ENCODE measurements at regions not wholly inside any gene's neighbourhood (a gene's known extent, or its start where the extent isn't known, plus 50 kb on each side); places are given as distances from the start of the nearest gene placed in this dataset.

GRCh38 chr13:56653043-56653442, 487.7 kb upstream of the PRR20A start:
- no TSS peak for BruUV-seq (replicated peaks)
- POLR2A ChIA-PET: no interaction called here

GRCh38 chr13:56659041-56659471, 481.7 kb upstream of the PRR20A start:
- H3K36me3 ChIP-seq (ENCODE audit: insufficient read depth, low read length): no peaks in the 10 kb centered on the region
- ChIA-PET CTCF (ENCODE audit: unreplicated experiment) (no interaction called here), POLR2A (interaction anchor here (0.6 kb wide), 1 partner anchor 602 kb away, joined by 3 read pairs; no protein-coding TSS in a partner anchor)
- intact Hi-C loops (cut with micrococcal nuclease; ENCODE audit: unreplicated experiment): no loop called here
- H4K20me1 ChIP-seq (ENCODE audit: insufficient read depth, low read length): no peaks in the 10 kb centered on the region
- H3K79me2 ChIP-seq (ENCODE audit: insufficient read depth, low read depth, low read length): no peaks in the 10 kb centered on the region
- no peak overlapping the region for H2AFZ ChIP-seq (ENCODE audit: low read length)
- BruUV-seq (replicated peaks): no TSS peak
- no peak overlapping the region for H3K4me2 ChIP-seq (ENCODE audit: low read length)
- no peak for TF ChIP-seq EZH2phosphoT487 (IDR thresholded peaks at IDR 0.05; ENCODE audit: borderline replicate concordance, low read depth, low read length)
- TF ChIP-seq CTCF (conservative IDR thresholded peaks at IDR 0.05; ENCODE audit: low read length): no peak
- H3K27ac ChIP-seq (ENCODE audit: low read depth, low read length, poor library complexity, severe bottlenecking): no peak overlapping the region
- H3K4me3 ChIP-seq (ENCODE audit: low read depth, low read length, poor library complexity, severe bottlenecking): no peak overlapping the region
- no peaks in the 10 kb centered on the region for H3K4me1 ChIP-seq (ENCODE audit: insufficient read depth, low read length, poor library complexity, severe bottlenecking)
- no peak for DNase-seq (ENCODE audit: low spot score)
- no peaks in the 10 kb centered on the region for H3K9me2 ChIP-seq (ENCODE audit: insufficient read depth, low read length)
- no peaks in the 10 kb centered on the region for H3K9me3 ChIP-seq (ENCODE audit: low read length)

More at GRCh38 chr13:56653043-56653442, 487.7 kb upstream of the PRR20A start:
- intact Hi-C loops (cut with micrococcal nuclease; ENCODE audit: unreplicated experiment): no loop called here
- H3K4me1 ChIP-seq (ENCODE audit: insufficient read depth, low read length, poor library complexity, severe bottlenecking): no peaks in the 10 kb centered on the region
- DNase-seq (ENCODE audit: low spot score): no peak
- H2AFZ ChIP-seq (ENCODE audit: low read length): no peak overlapping the region
- H3K9me2 ChIP-seq (ENCODE audit: insufficient read depth, low read length): no peaks in the 10 kb centered on the region
- H3K9me3 ChIP-seq (ENCODE audit: low read length): peaks cover 15% of the 10 kb centered on the region; the same call in 1 of the 2 replicates
- no peaks in the 10 kb centered on the region for H3K36me3 ChIP-seq (ENCODE audit: insufficient read depth, low read length)
- H3K4me2 ChIP-seq (ENCODE audit: low read length): no peak overlapping the region
- H3K27ac ChIP-seq (ENCODE audit: low read depth, low read length, poor library complexity, severe bottlenecking): no peak overlapping the region
- CTCF ChIA-PET (ENCODE audit: unreplicated experiment): no interaction called here
- H3K4me3 ChIP-seq (ENCODE audit: low read depth, low read length, poor library complexity, severe bottlenecking): no peak overlapping the region
- TF ChIP-seq EZH2phosphoT487 (IDR thresholded peaks at IDR 0.05; ENCODE audit: borderline replicate concordance, low read depth, low read length): no peak
- TF ChIP-seq CTCF (conservative IDR thresholded peaks at IDR 0.05; ENCODE audit: low read length): no peak
- no peaks in the 10 kb centered on the region for H4K20me1 ChIP-seq (ENCODE audit: insufficient read depth, low read length)
- no peaks in the 10 kb centered on the region for H3K79me2 ChIP-seq (ENCODE audit: insufficient read depth, low read depth, low read length)

GRCh38 chr13:56670563-56670962, 470.2 kb upstream of the PRR20A start:
- no peaks in the 10 kb centered on the region for H3K4me1 ChIP-seq (ENCODE audit: insufficient read depth, low read length, poor library complexity, severe bottlenecking)
- DNase-seq (ENCODE audit: low spot score): no peak
- TF ChIP-seq CTCF (conservative IDR thresholded peaks at IDR 0.05; ENCODE audit: low read length) (no peak), EZH2phosphoT487 (IDR thresholded peaks at IDR 0.05; ENCODE audit: borderline replicate concordance, low read depth, low read length) (no peak)
- H3K27ac ChIP-seq (ENCODE audit: low read depth, low read length, poor library complexity, severe bottlenecking): no peak overlapping the region
- no peak overlapping the region for H3K4me3 ChIP-seq (ENCODE audit: low read depth, low read length, poor library complexity, severe bottlenecking)
- intact Hi-C loops (cut with micrococcal nuclease; ENCODE audit: unreplicated experiment): no loop called here
- no TSS peak for BruUV-seq (replicated peaks)
- ChIA-PET CTCF (ENCODE audit: unreplicated experiment) (no interaction called here), POLR2A (no interaction called here)
- H3K9me3 ChIP-seq (ENCODE audit: low read length): no peaks in the 10 kb centered on the region
- H3K4me2 ChIP-seq (ENCODE audit: low read length): no peak overlapping the region
- no peak overlapping the region for H2AFZ ChIP-seq (ENCODE audit: low read length)
- no peaks in the 10 kb centered on the region for H3K36me3 ChIP-seq (ENCODE audit: insufficient read depth, low read length)
- H3K9me2 ChIP-seq (ENCODE audit: insufficient read depth, low read length): no peaks in the 10 kb centered on the region
- no peaks in the 10 kb centered on the region for H3K79me2 ChIP-seq (ENCODE audit: insufficient read depth, low read depth, low read length)
- H4K20me1 ChIP-seq (ENCODE audit: insufficient read depth, low read length): no peaks in the 10 kb centered on the region
